Activated naive CD8-positive, alpha-beta T cell treated with anti-CD3 and anti-CD28 coated beads, Interleukin-2, amount 10 ng/mL, durations not matched to agents 7 days and 5 days (primary cell): ENCODE measurements at regions not wholly inside any gene's neighbourhood (a gene's known extent, or its start where the extent isn't known, plus 50 kb on each side); places are given as distances from the start of the nearest gene placed in this dataset.

Source experiments
- ATAC-seq: fragments of 150-1000 bp; cut with Tn5 transposase; one replicate; pipeline ENCODE4 v1.10.0; 2021; ENCODE audit warnings: low read depth, moderate library complexity
- POLR2A ChIA-PET: fragments of 350-600 bp; sonication (Branson Sonifier 250); formaldehyde crosslinking; loops from one replicate; lab custom pipeline; 2021; ENCODE audit warnings: antibody characterized with exemption; lab: Charles Lee
- DNase-seq: peaks from one replicate; pipeline ENCODE4 v3.0.0; 2021
- H3K27ac Mint-ChIP-seq: one replicate; pipeline ENCODE4 v1.8.0; 2022; ENCODE audit warnings: mild to moderate bottlenecking, mixed read lengths
- H3K27me3 Mint-ChIP-seq: one replicate; pipeline ENCODE4 v1.8.0; 2022; ENCODE audit warnings: mild to moderate bottlenecking, moderate library complexity, mixed read lengths
- H3K36me3 Mint-ChIP-seq: one replicate; pipeline ENCODE4 v1.8.0; 2021; ENCODE audit warnings: mild to moderate bottlenecking, mixed read lengths
- H3K4me1 Mint-ChIP-seq: one replicate; pipeline ENCODE4 v1.8.0; 2021; ENCODE audit warnings: mixed read lengths
- H3K4me3 Mint-ChIP-seq: one replicate; pipeline ENCODE4 v1.8.0; 2022; ENCODE audit warnings: mild to moderate bottlenecking, moderate library complexity, mixed read lengths
- H3K9me3 Mint-ChIP-seq: one replicate; pipeline ENCODE4 v1.8.0; 2021; ENCODE audit warnings: mixed read lengths

DNA sequence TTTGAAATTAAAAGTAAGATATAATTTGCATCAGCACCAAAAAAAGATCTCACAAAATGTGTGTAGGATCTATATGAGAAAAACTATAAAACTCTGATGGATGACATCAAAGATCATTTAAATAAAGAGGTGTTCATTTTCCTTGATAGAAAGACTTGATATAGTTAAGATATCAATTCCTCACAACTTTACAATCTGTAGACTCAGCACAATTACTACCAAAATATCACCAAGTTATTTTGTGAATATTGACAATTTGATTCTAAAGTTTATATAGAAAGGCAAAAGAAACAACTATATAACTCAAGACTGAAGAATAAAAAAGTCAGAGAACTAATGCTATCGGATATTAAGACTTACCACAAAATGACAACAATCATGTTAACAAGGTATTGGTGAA lies 638.9 kb downstream of the HS3ST4 start:
- no peak overlapping the region for H3K4me3 Mint-ChIP-seq
- ATAC-seq (no peak), DNase-seq (no peak)
- H3K9me3 Mint-ChIP-seq, result no peaks in the 10 kb centered on the region
- POLR2A ChIA-PET, result no interaction called here
- no peaks in the 10 kb centered on the region for H3K36me3 Mint-ChIP-seq
- no peak overlapping the region for H3K27ac Mint-ChIP-seq
- H3K4me1 Mint-ChIP-seq, result no peaks in the 10 kb centered on the region
- H3K27me3 Mint-ChIP-seq, result no peaks in the 10 kb centered on the region

DNA sequence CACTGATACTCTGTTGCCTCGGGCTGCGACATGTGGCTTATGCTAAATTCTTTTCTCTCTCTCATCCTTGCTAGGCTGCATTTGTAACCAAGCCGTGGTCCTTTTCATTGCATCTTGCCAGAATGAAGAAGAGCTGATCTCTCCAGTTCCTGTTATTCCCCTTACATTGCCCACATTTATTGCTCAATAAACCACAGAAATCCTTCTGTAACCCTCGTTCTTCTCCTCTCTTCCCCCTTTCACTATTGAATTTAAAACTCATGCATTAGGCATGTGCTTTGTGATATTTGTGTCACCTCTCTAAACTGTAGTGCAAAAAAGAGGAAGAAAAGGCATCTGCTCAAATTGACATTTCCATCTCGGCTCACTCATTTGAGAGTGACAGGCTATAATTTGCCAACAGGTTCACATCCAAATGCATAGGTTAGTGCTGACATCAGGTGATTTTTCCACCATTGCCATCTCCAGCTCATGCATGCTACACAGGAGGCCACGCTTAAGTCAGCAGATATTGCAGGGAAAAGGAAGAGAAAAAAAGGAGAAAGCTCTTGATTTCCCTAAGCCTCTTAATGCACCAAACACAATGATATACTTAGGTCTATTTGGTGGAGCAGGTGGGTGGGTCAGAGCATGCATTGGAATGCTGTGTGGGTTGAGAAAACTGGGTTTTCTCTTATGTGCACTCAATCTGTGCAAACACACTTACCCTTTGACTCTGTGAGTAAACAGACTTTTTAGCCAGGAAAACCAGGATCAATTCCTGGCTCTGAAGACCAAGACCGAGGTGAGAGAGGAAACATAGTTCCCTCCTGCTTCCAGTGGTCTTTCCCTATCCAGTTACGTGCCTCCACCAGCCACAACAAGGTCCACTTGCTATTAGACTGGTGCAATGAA lies 642.7 kb downstream of the HS3ST4 start:
- no peak overlapping the region for H3K27ac Mint-ChIP-seq
- peaks cover 2% of the 10 kb centered on the region for H3K27me3 Mint-ChIP-seq
- H3K4me3 Mint-ChIP-seq, result no peak overlapping the region
- POLR2A ChIA-PET, result no interaction called here
- no peaks in the 10 kb centered on the region for H3K9me3 Mint-ChIP-seq
- no peaks in the 10 kb centered on the region for H3K36me3 Mint-ChIP-seq
- no peak for DNase-seq
- no peak for ATAC-seq
- no peaks in the 10 kb centered on the region for H3K4me1 Mint-ChIP-seq

DNA sequence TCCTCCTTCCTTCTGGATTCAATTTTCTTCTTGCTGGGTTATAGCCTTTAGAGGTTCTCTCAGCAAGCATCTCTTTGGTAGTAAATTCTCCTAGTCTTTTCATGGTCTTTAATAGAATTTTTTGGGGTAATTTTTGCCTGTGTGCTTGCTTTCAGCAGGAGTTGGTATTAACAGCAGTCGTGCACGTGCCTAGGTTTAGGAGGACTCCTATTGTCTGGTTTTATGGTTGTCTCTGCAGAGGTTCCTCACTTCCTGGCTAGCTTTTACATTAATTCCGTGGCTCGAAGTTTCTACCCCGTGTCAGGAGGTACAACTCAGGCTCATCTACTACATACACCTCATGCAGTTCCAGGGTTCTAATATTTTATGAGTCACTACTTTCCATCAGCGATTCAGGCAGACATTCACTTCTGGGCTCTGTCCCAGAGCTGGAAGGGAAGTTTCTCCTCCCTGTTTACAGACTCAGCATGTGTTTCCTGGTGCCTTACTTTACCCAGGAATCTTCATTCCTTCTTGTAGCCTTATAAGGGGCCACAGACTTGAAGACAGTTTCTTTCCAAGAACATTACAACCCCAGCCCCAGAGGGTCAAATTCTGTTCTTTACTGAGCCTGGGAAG lies 643.6 kb downstream of the HS3ST4 start:
- H3K36me3 Mint-ChIP-seq, result no peaks in the 10 kb centered on the region
- POLR2A ChIA-PET, result no interaction called here
- DNase-seq, result no peak

DNA sequence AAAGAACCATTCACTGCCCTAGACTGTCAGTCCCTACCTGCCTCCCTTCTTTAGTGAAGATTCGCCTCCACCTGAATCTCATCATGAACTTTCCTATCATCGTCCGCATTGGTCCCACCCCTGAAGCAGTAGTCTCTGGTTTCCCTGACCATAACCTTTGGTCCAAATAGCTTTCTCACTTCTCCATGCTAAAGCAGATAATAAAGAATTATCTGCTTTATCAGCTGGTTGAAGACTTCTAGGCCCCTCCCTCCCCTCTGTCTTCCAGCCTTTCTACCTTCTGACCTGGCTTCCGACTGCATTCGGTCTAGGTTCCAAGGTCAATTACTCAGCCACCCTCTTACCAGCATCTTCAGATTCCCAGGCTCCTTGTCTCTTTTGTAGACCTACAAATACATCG lies 650.9 kb downstream of the HS3ST4 start:
- H3K27ac Mint-ChIP-seq, result no peak overlapping the region
- no peak for ATAC-seq
- H3K9me3 Mint-ChIP-seq, result no peaks in the 10 kb centered on the region
- DNase-seq, result no peak
- no peaks in the 10 kb centered on the region for H3K36me3 Mint-ChIP-seq
- no peak overlapping the region for H3K4me3 Mint-ChIP-seq
- H3K27me3 Mint-ChIP-seq, result peaks cover 3% of the 10 kb centered on the region
- POLR2A ChIA-PET, result no interaction called here
- no peaks in the 10 kb centered on the region for H3K4me1 Mint-ChIP-seq

More for the DNA sequence above, 643.6 kb downstream of the HS3ST4 start:
- Mint-ChIP-seq H3K9me3 (no peaks in the 10 kb centered on the region), H3K27me3 (peaks cover 2% of the 10 kb centered on the region), H3K27ac (no peak overlapping the region), H3K4me3 (no peak overlapping the region), H3K4me1 (no peaks in the 10 kb centered on the region)
- ATAC-seq, result no peak

- Mint-ChIP-seq H3K4me1 (no peaks in the 10 kb centered on the region), H3K27ac (no peak overlapping the region), H3K27me3 (peaks cover 3% of the 10 kb centered on the region), H3K36me3 (no peaks in the 10 kb centered on the region), H3K4me3 (no peak overlapping the region), H3K9me3 (no peaks in the 10 kb centered on the region)
- DNase-seq (no peak), ATAC-seq (no peak)
- POLR2A ChIA-PET, result no interaction called here
Measured at GRCh38 chr16:26344240-26344776, 652.5 kb downstream of the HS3ST4 start.

- no peak overlapping the region for H3K4me3 Mint-ChIP-seq
- DNase-seq, result no peak
- POLR2A ChIA-PET, result no interaction called here
Measured at GRCh38 chr16:26344976-26345375, 653.2 kb downstream of the HS3ST4 start.

DNA sequence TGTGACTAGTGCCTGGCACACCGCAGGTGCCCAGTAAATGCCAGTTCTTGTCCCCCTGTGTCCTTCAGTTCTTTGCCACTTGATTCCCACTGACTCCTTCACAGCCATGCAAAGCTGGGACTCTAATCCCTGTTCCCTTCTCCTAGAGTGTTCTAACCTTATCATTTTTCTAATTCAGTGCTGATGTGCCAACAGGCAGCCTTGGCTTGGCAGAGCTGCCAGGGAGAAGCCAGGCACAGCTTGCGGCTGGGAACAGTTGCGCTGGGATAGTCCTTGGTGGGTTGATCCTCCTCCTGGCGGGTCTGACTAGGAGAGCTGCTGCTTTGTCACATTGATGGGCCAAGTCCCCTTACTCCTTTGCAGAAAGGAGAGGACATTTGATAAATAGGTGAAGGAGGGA lies 654.2 kb downstream of the HS3ST4 start:
- Mint-ChIP-seq H3K4me1 (no peaks in the 10 kb centered on the region), H3K9me3 (no peaks in the 10 kb centered on the region), H3K27ac (no peak overlapping the region), H3K36me3 (no peaks in the 10 kb centered on the region), H3K27me3 (peaks cover 3% of the 10 kb centered on the region), H3K4me3 (no peak overlapping the region)
- no peak for ATAC-seq
- POLR2A ChIA-PET, result no interaction called here
- no peak for DNase-seq

More at GRCh38 chr16:26344976-26345375, 653.2 kb downstream of the HS3ST4 start:
- Mint-ChIP-seq H3K36me3 (no peaks in the 10 kb centered on the region), H3K27ac (no peak overlapping the region), H3K9me3 (no peaks in the 10 kb centered on the region), H3K27me3 (peaks cover 3% of the 10 kb centered on the region), H3K4me1 (no peaks in the 10 kb centered on the region)
- no peak for ATAC-seq

DNA sequence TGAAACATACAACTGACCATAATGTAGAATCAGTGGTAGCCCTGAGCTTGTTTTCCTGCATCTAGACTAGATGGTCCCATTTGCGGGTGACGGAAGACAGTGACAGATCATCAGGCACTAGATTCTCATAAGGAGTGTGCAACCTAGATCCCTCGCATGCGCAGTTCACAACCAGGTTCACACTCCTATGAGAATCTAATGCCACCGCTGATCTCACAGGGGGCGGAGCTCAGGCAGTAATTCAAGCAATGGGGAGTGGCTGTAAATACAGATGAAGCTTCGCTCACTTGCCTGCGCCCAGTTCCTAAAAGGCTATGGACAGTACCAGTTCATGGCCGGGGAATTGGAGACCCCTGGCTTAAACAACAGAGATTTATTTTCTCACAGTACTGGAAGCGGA lies 656.3 kb downstream of the HS3ST4 start:
- no peaks in the 10 kb centered on the region for H3K9me3 Mint-ChIP-seq
- no peak overlapping the region for H3K27ac Mint-ChIP-seq
- H3K4me1 Mint-ChIP-seq, result no peaks in the 10 kb centered on the region
- POLR2A ChIA-PET, result no interaction called here
- H3K36me3 Mint-ChIP-seq, result no peaks in the 10 kb centered on the region
- peaks cover 3% of the 10 kb centered on the region for H3K27me3 Mint-ChIP-seq
- ATAC-seq (no peak), DNase-seq (no peak)
- no peak overlapping the region for H3K4me3 Mint-ChIP-seq

DNA sequence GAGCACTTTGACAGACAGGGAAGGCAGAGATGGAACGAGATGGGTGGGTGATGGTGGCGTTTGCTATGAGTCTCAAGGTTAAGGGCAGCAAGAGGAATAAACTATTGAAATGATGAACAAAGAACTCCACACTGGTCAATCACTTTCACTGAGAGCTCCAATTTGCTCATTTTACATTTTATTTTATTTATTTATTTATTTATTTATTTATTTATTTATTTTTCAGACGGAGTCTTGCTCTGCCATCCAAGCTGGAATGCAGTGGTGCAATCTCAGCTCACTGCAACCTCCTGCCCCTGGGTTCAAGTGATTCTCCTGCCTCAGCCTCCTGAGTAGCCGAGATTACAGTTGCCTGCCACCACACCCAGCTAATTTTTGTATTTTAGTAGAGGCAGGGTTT lies 669.1 kb downstream of the HS3ST4 start:
- ATAC-seq, result no peak
- Mint-ChIP-seq H3K36me3 (no peaks in the 10 kb centered on the region), H3K4me3 (no peak overlapping the region), H3K27me3 (peaks cover 5% of the 10 kb centered on the region), H3K4me1 (no peaks in the 10 kb centered on the region), H3K27ac (no peak overlapping the region), H3K9me3 (peaks cover 2% of the 10 kb centered on the region)
- POLR2A ChIA-PET, result no interaction called here
- DNase-seq, result no peak

- POLR2A ChIA-PET, result no interaction called here
- Mint-ChIP-seq H3K27ac (no peak overlapping the region), H3K36me3 (no peaks in the 10 kb centered on the region), H3K4me3 (no peak overlapping the region), H3K9me3 (peaks cover 2% of the 10 kb centered on the region), H3K27me3 (peaks cover 2% of the 10 kb centered on the region), H3K4me1 (no peaks in the 10 kb centered on the region)
- no peak for DNase-seq
- ATAC-seq, result no peak
Measured at GRCh38 chr16:26363581-26363980, 671.8 kb downstream of the HS3ST4 start.

DNA sequence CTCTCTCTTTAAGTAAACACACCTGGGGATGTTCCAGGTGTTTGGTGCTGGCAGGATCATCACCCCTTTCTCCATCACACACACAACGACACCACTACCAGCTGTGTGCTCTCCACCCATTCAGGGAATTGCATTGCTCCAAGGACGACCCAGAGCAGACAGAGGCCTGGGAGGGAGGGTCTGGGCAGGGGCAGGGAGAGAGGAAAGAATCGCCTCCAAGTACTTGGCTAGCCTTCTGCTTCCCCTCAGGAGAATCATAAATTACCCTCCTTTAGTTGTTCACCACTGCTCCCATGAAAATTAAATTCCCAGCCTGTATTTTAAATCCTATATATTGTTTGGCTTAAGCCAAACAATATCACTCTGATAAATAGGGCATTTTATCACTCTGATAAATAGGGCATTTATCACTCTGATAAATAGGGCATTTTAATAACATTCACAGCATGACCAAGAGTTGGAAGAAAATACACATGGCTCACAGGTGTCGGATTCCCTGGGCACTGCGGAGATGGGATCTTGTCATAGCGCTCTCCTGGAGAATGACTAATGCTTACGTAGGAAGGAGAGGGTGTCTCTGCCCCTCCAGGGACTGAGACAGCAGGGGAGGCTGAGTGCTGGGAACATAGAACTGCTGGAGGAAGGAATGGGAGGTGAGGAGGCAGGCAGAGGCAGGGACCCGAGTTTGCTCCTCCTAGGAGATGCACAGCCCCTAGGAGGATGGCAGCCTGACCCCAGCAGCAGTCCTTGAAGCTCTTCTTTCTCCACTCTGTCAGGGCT lies 673.6 kb downstream of the HS3ST4 start:
- H3K4me3 Mint-ChIP-seq, result no peak overlapping the region
- H3K9me3 Mint-ChIP-seq, result no peaks in the 10 kb centered on the region
- POLR2A ChIA-PET, result no interaction called here
- no peak for ATAC-seq
- no peaks in the 10 kb centered on the region for H3K4me1 Mint-ChIP-seq
- peaks cover 2% of the 10 kb centered on the region for H3K27me3 Mint-ChIP-seq
- H3K27ac Mint-ChIP-seq, result no peak overlapping the region
- H3K36me3 Mint-ChIP-seq, result no peaks in the 10 kb centered on the region
- no peak for DNase-seq

- ATAC-seq, result no peak
- Mint-ChIP-seq H3K36me3 (no peaks in the 10 kb centered on the region), H3K27me3 (no peaks in the 10 kb centered on the region), H3K4me3 (no peak overlapping the region), H3K27ac (no peak overlapping the region), H3K9me3 (peaks cover 5% of the 10 kb centered on the region), H3K4me1 (no peaks in the 10 kb centered on the region)
- POLR2A ChIA-PET, result no interaction called here
- DNase-seq, result no peak
Measured at GRCh38 chr16:26371349-26371869, 679.6 kb downstream of the HS3ST4 start.

- no peak for ATAC-seq
- Mint-ChIP-seq H3K27me3 (no peaks in the 10 kb centered on the region), H3K4me3 (no peak overlapping the region), H3K36me3 (no peaks in the 10 kb centered on the region), H3K9me3 (peaks cover 5% of the 10 kb centered on the region), H3K4me1 (no peaks in the 10 kb centered on the region), H3K27ac (no peak overlapping the region)
- DNase-seq, result no peak
- POLR2A ChIA-PET, result no interaction called here
Measured at GRCh38 chr16:26374279-26374925, 682.6 kb downstream of the HS3ST4 start.
